Trophoblast cell (in vitro differentiated cells and primary cell): ENCODE measurements at regions not wholly inside any gene's neighbourhood (a gene's known extent, or its start where the extent isn't known, plus 50 kb on each side); places are given as distances from the start of the nearest gene placed in this dataset.

Experiments
- DNase-seq, 2 donors: peaks; one replicate each; pipeline ENCODE4 v3.0.0-alpha.2; 2016
- H2AFZ ChIP-seq: 2 replicates; pipeline ENCODE4 v1.6.1; 2013; ENCODE audit warnings: low read length, moderate library complexity, mild to moderate bottlenecking; ENCODE audit not compliant: insufficient read depth, poor library complexity
- H2AK5ac ChIP-seq: 2 replicates; pipeline ENCODE4 v1.6.1; 2013; ENCODE audit warnings: mild to moderate bottlenecking, low read length
- H2BK120ac ChIP-seq: 2 replicates; pipeline ENCODE4 v1.6.1; 2013; ENCODE audit warnings: low read length, mild to moderate bottlenecking, moderate library complexity; ENCODE audit not compliant: insufficient read depth, poor library complexity
- H2BK12ac ChIP-seq: 2 replicates; pipeline ENCODE4 v1.6.1; 2013; ENCODE audit warnings: mild to moderate bottlenecking, low read length, moderate library complexity
- H2BK5ac ChIP-seq: 2 replicates; pipeline ENCODE4 v1.6.1; 2013; ENCODE audit warnings: low read length, low read depth, moderate library complexity, mild to moderate bottlenecking; ENCODE audit not compliant: poor library complexity
- H3K14ac ChIP-seq: 2 replicates; pipeline ENCODE4 v1.6.1; 2013; ENCODE audit warnings: mild to moderate bottlenecking, low read length
- H3K18ac ChIP-seq: 2 replicates; pipeline ENCODE4 v1.6.1; 2013; ENCODE audit warnings: mild to moderate bottlenecking, low read length
- H3K23ac ChIP-seq: 2 replicates; pipeline ENCODE4 v1.6.1; 2013; ENCODE audit warnings: low read length
- H3K27ac ChIP-seq: 2 replicates; pipeline ENCODE4 v1.5.1; 2013; ENCODE audit warnings: low read depth, mild to moderate bottlenecking, inconsistent platforms, low read length, moderate library complexity
- H3K27me3 ChIP-seq: 2 replicates; pipeline ENCODE4 v1.6.1; 2013; ENCODE audit warnings: inconsistent platforms, mild to moderate bottlenecking, low read length, moderate library complexity; ENCODE audit not compliant: insufficient read depth
- H3K36me3 ChIP-seq, 2 experiments: 1 replicate in 1 of 2; 2 replicates in 1 of 2; pipeline ENCODE4 v1.6.1; 2013; ENCODE audit warnings: low read length in 2 of 2, mild to moderate bottlenecking in 2 of 2, moderate library complexity in 1 of 2; ENCODE audit not compliant: insufficient read depth in 2 of 2, control insufficient read depth in 1 of 2
- H3K4ac ChIP-seq: 2 replicates; pipeline ENCODE4 v1.6.1; 2013; ENCODE audit warnings: low read depth, mild to moderate bottlenecking, low read length, moderate library complexity
- H3K4me1 ChIP-seq, 2 experiments: 1 replicate in 1 of 2; 2 replicates in 1 of 2; pipeline ENCODE4 v1.6.1; 2013; ENCODE audit warnings: low read length in 2 of 2, mild to moderate bottlenecking in 2 of 2, moderate library complexity in 1 of 2; ENCODE audit not compliant: insufficient read depth in 2 of 2, control insufficient read depth in 1 of 2
- H3K4me2 ChIP-seq: 2 replicates; pipeline ENCODE4 v1.6.1; 2013; ENCODE audit warnings: inconsistent platforms, mild to moderate bottlenecking, low read length, moderate library complexity
- H3K4me3 ChIP-seq: 2 replicates; pipeline ENCODE4 v1.5.1; 2013; ENCODE audit warnings: mild to moderate bottlenecking, low read depth, low read length, inconsistent platforms
- H3K79me1 ChIP-seq: one replicate; pipeline ENCODE4 v1.6.1; 2013; ENCODE audit warnings: low read length
- H3K79me2 ChIP-seq: 2 replicates; pipeline ENCODE4 v1.6.1; 2013; ENCODE audit warnings: low read length, mild to moderate bottlenecking; ENCODE audit not compliant: control insufficient read depth, insufficient read depth, poor library complexity
- H3K9ac ChIP-seq: 2 replicates; pipeline ENCODE4 v1.6.1; 2013; ENCODE audit warnings: mild to moderate bottlenecking, low read length
- H3K9me3 ChIP-seq: 2 replicates; pipeline ENCODE4 v1.6.1; 2013; ENCODE audit warnings: low read depth, mild to moderate bottlenecking, control low read depth, inconsistent platforms, low read length; ENCODE audit not compliant: insufficient read depth
- H4K12ac ChIP-seq: 2 replicates; pipeline ENCODE4 v1.6.1; 2013; ENCODE audit warnings: low read depth, mild to moderate bottlenecking, low read length, moderate library complexity
- H4K8ac ChIP-seq: 2 replicates; pipeline ENCODE4 v1.6.1; 2013; ENCODE audit warnings: low read depth, mild to moderate bottlenecking, low read length, moderate library complexity
- H4K91ac ChIP-seq: one replicate; pipeline ENCODE4 v1.6.1; 2013; ENCODE audit warnings: low read depth, mild to moderate bottlenecking, low read length, moderate library complexity
- WGBS: extraction: QIAGEN DNeasy Blood & Tissue Kit; methylation state at CpG from one replicate; pipeline ENCODE4 v1.1.7; 2013; ENCODE audit warnings: missing lambda C conversion rate; ENCODE audit not compliant: insufficient read length, insufficient coverage; ENCODE audit errors: extremely low coverage; 5-methylcytosine and 5-hydroxymethylcytosine counted together

DNA sequence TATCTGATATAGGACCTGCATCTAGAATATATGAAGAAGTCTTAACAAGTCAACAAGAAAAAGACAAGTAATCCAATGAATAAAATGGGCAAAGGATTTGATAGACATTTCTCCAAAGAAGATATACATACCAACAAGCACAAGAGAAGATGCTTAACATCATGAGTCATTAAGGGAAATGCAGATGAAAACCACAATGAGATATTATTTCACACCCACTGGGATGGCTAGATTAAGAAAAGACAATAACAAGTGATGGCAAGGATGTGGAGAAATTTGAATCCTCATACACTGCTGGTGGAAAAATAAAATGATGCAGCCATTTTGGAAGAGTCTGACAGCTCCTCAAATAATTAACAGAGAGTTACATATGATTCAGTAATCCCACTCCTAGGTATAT is 502.6 kb downstream of the FUT8 start:
- Histone ChIP-seq H3K14ac (no peak overlapping the region), H4K8ac (no peak overlapping the region), H3K27ac (no peak overlapping the region), H2AK5ac (no peak overlapping the region), H2BK12ac (no peak overlapping the region), H4K91ac (no peak overlapping the region), H2BK5ac (no peak overlapping the region), H3K4me1 (no peaks in the 10 kb centered on the region), H3K79me1 (no peaks in the 10 kb centered on the region), H3K4me2 (no peak overlapping the region), H3K9ac (no peak overlapping the region), H3K9me3 (no peaks in the 10 kb centered on the region), H3K79me2 (no peaks in the 10 kb centered on the region), H3K4me3 (no peak overlapping the region), H3K4ac (no peak overlapping the region), H4K12ac (no peak overlapping the region), H3K27me3 (no peaks in the 10 kb centered on the region), H2BK120ac (no peak overlapping the region), H2AFZ (no peak overlapping the region), H3K23ac (no peak overlapping the region), H3K18ac (no peak overlapping the region), H3K36me3 (no peaks in the 10 kb centered on the region)
- no peak for DNase-seq

DNA sequence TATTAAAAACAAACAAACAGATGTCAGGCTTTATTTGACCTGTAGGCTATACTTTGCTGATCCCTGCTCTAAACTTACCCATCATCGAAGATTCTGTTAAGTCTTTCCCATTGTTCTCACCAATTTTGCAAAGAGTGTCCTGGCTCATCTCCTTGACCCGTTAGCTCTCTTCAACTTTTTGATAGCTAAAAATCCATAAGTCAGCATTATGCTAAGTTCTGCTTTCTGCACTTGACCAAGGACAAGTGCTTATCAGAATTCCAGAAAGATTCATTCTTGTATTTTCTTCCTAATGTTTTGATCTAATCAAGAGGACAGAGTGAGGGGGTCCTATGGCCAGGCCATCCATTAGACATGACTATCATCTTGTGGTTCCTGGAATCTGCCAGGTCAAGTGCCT is 503.5 kb downstream of the FUT8 start:
- Histone ChIP-seq H2BK12ac (no peak overlapping the region), H2AK5ac (no peak overlapping the region), H4K91ac (no peak overlapping the region)

DNA sequence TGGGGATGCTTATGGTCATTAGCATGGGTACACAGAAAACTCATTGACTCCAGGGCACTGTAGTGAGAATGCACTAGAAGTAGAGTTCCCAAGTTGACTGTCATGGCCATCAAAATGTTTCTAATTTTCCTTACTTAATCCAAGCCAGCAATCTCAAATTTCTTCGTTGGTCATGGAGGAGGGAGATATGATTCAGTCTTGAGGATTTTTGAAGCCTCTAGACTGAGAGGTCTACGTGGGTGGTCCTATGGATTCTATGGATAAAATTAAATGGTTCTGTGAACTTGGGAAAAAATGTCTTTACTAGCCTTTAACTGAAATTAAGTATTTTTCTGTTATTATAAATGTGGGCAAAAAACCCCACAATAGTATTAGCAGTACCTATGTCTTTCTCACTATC is 508.5 kb downstream of the FUT8 start:
- no CpG with 5 or more reads among the region's 2 CpGs for WGBS
- H2AK5ac ChIP-seq: no peak overlapping the region

More for the DNA sequence above, 503.5 kb downstream of the FUT8 start:
- H2AFZ ChIP-seq: no peak overlapping the region
- no peak overlapping the region for H3K27ac ChIP-seq
- H3K4me1 ChIP-seq: no peaks in the 10 kb centered on the region
- H2BK5ac ChIP-seq: no peak overlapping the region
- no peak overlapping the region for H3K18ac ChIP-seq
- H4K8ac ChIP-seq: no peak overlapping the region
- no peak overlapping the region for H3K14ac ChIP-seq
- H3K4me3 ChIP-seq: no peak overlapping the region
- H3K4me2 ChIP-seq: no peak overlapping the region
- H3K23ac ChIP-seq: no peak overlapping the region
- no peaks in the 10 kb centered on the region for H3K79me1 ChIP-seq
- no peak overlapping the region for H2BK120ac ChIP-seq
- H3K79me2 ChIP-seq: no peaks in the 10 kb centered on the region
- no peak overlapping the region for H3K4ac ChIP-seq
- H4K12ac ChIP-seq: no peak overlapping the region
- H3K9ac ChIP-seq: no peak overlapping the region
- no CpG with 5 or more reads among the region's 2 CpGs for WGBS
- no peak for DNase-seq
- no peaks in the 10 kb centered on the region for H3K36me3 ChIP-seq
- H3K27me3 ChIP-seq: no peaks in the 10 kb centered on the region
- H3K9me3 ChIP-seq: no peaks in the 10 kb centered on the region

GRCh38 chr14:65922142-65922541 is 509.6 kb downstream of the FUT8 start:
- no CpG with 5 or more reads among the region's 3 CpGs for WGBS

More for the DNA sequence above, 508.5 kb downstream of the FUT8 start:
- Histone ChIP-seq H2BK120ac (no peak overlapping the region), H3K79me1 (no peaks in the 10 kb centered on the region), H3K9me3 (no peaks in the 10 kb centered on the region), H3K14ac (no peak overlapping the region), H3K23ac (no peak overlapping the region), H2BK5ac (no peak overlapping the region), H3K4ac (no peak overlapping the region), H3K4me1 (no peaks in the 10 kb centered on the region), H3K18ac (no peak overlapping the region), H2BK12ac (no peak overlapping the region), H3K4me2 (no peak overlapping the region), H3K79me2 (no peaks in the 10 kb centered on the region), H3K9ac (no peak overlapping the region), H3K27me3 (no peaks in the 10 kb centered on the region), H2AFZ (no peak overlapping the region), H3K4me3 (no peak overlapping the region), H4K91ac (no peak overlapping the region), H4K8ac (no peak overlapping the region), H3K27ac (no peak overlapping the region), H3K36me3 (no peaks in the 10 kb centered on the region), H4K12ac (no peak overlapping the region)
- no peak for DNase-seq

More at GRCh38 chr14:65922142-65922541, 509.6 kb downstream of the FUT8 start:
- Histone ChIP-seq H4K12ac (no peak overlapping the region), H3K27me3 (no peaks in the 10 kb centered on the region), H3K9me3 (no peaks in the 10 kb centered on the region), H2BK12ac (no peak overlapping the region), H3K4ac (no peak overlapping the region), H3K27ac (no peak overlapping the region), H2AFZ (no peak overlapping the region), H2BK120ac (no peak overlapping the region), H3K79me1 (no peaks in the 10 kb centered on the region), H3K9ac (no peak overlapping the region), H3K4me3 (no peak overlapping the region), H3K4me2 (no peak overlapping the region), H4K8ac (no peak overlapping the region), H3K14ac (no peak overlapping the region), H2BK5ac (no peak overlapping the region), H3K4me1 (no peaks in the 10 kb centered on the region), H3K23ac (no peak overlapping the region), H3K79me2 (no peaks in the 10 kb centered on the region), H4K91ac (no peak overlapping the region), H3K36me3 (no peaks in the 10 kb centered on the region), H3K18ac (no peak overlapping the region), H2AK5ac (no peak overlapping the region)
- DNase-seq: no peak
